ENCODE measurements at regions not wholly inside any gene's neighbourhood (a gene's known extent, or its start where the extent isn't known, plus 50 kb on each side); places are given as distances from the start of the nearest gene placed in this dataset.

DNA sequence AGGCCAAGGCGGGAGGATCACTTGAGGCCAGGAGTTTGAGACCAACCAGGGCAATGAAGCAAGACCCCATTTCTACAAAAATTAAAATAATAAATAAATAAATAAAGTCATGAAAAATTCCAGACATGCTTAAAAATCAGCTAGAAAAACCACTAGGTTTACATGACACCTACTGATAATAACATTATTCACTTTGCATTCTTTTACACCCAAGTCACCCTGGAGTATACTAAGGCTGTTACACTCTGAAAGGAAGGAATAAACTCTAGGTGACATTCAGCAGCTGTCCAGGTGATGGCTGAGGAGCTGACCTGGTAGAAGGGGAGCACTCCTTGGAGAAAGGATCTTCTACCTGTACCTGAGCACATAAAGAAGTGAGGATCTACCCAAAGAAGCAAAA lies 179.2 kb downstream of the ZNF281 start:
- no peaks in the 10 kb centered on the region for H3K36me3 ChIP-seq (ENCODE audit: control insufficient read depth, insufficient read depth, low read length)
- no peak for DNase-seq (ENCODE audit: extremely low read depth, insufficient read length)
- no peak overlapping the region for H3K4me3 ChIP-seq (replicated peaks; ENCODE audit: low read depth, low read length)
- no peaks in the 10 kb centered on the region for H3K27me3 ChIP-seq (replicated peaks; ENCODE audit: control insufficient read depth, insufficient read depth, low read length)
- TF ChIP-seq, protein P1, sequence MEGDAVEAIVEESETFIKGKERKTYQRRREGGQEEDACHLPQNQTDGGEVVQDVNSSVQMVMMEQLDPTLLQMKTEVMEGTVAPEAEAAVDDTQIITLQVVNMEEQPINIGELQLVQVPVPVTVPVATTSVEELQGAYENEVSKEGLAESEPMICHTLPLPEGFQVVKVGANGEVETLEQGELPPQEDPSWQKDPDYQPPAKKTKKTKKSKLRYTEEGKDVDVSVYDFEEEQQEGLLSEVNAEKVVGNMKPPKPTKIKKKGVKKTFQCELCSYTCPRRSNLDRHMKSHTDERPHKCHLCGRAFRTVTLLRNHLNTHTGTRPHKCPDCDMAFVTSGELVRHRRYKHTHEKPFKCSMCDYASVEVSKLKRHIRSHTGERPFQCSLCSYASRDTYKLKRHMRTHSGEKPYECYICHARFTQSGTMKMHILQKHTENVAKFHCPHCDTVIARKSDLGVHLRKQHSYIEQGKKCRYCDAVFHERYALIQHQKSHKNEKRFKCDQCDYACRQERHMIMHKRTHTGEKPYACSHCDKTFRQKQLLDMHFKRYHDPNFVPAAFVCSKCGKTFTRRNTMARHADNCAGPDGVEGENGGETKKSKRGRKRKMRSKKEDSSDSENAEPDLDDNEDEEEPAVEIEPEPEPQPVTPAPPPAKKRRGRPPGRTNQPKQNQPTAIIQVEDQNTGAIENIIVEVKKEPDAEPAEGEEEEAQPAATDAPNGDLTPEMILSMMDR (IDR thresholded peaks at IDR 0.05; ENCODE audit: insufficient read depth, low read length, poor library complexity, severe bottlenecking) = no peak

DNA sequence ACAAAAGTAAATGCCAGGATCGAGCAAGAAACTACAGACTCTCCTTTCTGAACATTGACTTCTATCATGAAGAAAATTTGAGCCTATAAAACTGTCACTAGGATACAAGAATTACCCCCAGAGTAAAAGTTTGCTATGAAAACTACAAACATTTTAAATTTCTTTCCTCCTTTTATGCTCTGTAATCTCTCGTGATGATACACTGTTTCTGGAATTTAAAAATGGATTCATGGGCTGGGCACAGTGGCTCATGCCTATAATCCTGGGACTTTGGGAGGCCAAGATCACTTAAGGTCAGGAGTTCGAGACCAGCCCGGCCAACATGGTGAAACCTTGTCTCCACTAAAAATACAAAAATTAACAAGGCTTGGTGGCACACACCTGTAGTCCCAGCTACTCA lies 181.3 kb downstream of the ZNF281 start:
- DNase-seq (ENCODE audit: extremely low read depth, insufficient read length) = no peak
- Histone ChIP-seq H3K36me3 (ENCODE audit: control insufficient read depth, insufficient read depth, low read length) (no peaks in the 10 kb centered on the region), H3K27me3 (replicated peaks; ENCODE audit: control insufficient read depth, insufficient read depth, low read length) (no peaks in the 10 kb centered on the region), H3K4me3 (replicated peaks; ENCODE audit: low read depth, low read length) (no peak overlapping the region)
- TF ChIP-seq, protein P1 (IDR thresholded peaks at IDR 0.05; ENCODE audit: insufficient read depth, low read length, poor library complexity, severe bottlenecking) = no peak

DNA sequence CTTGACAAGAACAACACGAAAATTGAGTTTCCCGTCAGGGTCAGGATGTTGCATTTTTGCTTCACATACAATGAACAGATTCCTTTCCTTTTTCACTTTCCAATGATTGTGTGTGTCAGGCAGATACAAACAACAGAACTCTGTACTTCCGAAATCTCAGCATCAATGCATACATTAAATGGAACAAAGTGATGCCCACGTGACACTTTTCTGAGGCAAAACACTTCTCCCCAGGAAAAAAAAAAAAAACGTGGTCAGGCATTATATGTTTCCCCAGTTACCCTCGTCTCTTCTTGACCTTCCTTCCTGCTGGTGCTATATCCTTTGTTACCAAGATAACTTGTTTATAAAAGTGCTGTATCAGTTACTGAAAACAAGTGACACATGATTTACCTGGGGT lies 181.8 kb downstream of the ZNF281 start:
- no peaks in the 10 kb centered on the region for H3K27me3 ChIP-seq (replicated peaks; ENCODE audit: control insufficient read depth, insufficient read depth, low read length)
- no peaks in the 10 kb centered on the region for H3K36me3 ChIP-seq (ENCODE audit: control insufficient read depth, insufficient read depth, low read length)
- no peak overlapping the region for H3K4me3 ChIP-seq (replicated peaks; ENCODE audit: low read depth, low read length)
- TF ChIP-seq, protein P1 (IDR thresholded peaks at IDR 0.05; ENCODE audit: insufficient read depth, low read length, poor library complexity, severe bottlenecking) = no peak
- no peak for DNase-seq (ENCODE audit: extremely low read depth, insufficient read length)
